H1 (cell line): ENCODE measurements at regions not wholly inside any gene's neighbourhood (a gene's known extent, or its start where the extent isn't known, plus 50 kb on each side); places are given as distances from the start of the nearest gene placed in this dataset.

ENCODE experiments used
- CTCF ChIA-PET: fragments of 300-600 bp; sonication (Branson Sonifier 250); formaldehyde crosslinking; loops from one replicate; lab custom pipeline; 2021; ENCODE audit not compliant: partially characterized antibody; lab: Charles Lee
- POLR2A ChIA-PET: fragments of 300-600 bp; sonication (Branson Sonifier 250); formaldehyde crosslinking; loops from one replicate; lab custom pipeline; 2021; ENCODE audit warnings: inconsistent platforms; ENCODE audit not compliant: partially characterized antibody; lab: Charles Lee
- DNase-seq, 2 experiments: peaks; one replicate each; pipeline versions ENCODE4 v3.0.0 to v3.0.0-alpha.2; 2010 to 2022; ENCODE audit warnings: low spot score in 2 of 2, low read depth in 1 of 2, mixed read lengths in 1 of 2
- FAIRE-seq: peaks from 2 replicates; lab custom pipeline; 2011; peaks lifted over from hg19 to GRCh38; lab: Jason Lieb, UNC
- H2AFZ ChIP-seq: 2 replicates; pipeline ENCODE4 v1.8.1; 2012; ENCODE audit warnings: low read length, inconsistent platforms
- H2AK5ac ChIP-seq: 2 replicates; pipeline ENCODE4 v1.6.1; 2013; ENCODE audit warnings: low read depth, low read length
- H2BK120ac ChIP-seq: replicated peaks from 2 replicates; pipeline ENCODE3; 2013; ENCODE audit warnings: low read depth, low read length, inconsistent platforms
- H2BK12ac ChIP-seq: 2 replicates; pipeline ENCODE4 v1.6.1; 2013; ENCODE audit warnings: low read depth, low read length
- H2BK15ac ChIP-seq: 2 replicates; pipeline ENCODE4 v1.6.1; 2013; ENCODE audit warnings: low read length
- H2BK20ac ChIP-seq: 2 replicates; pipeline ENCODE4 v1.6.1; 2013; ENCODE audit warnings: low read length
- H2BK5ac ChIP-seq: 2 replicates; pipeline ENCODE4 v1.6.1; 2013; ENCODE audit warnings: low read depth, low read length
- H3K14ac ChIP-seq: 2 replicates; pipeline ENCODE4 v1.6.1; 2013; ENCODE audit warnings: inconsistent platforms; ENCODE audit not compliant: insufficient read length
- H3K18ac ChIP-seq: 2 replicates; pipeline ENCODE4 v1.6.1; 2013; ENCODE audit warnings: low read length; ENCODE audit errors: extremely low read depth
- H3K23ac ChIP-seq: 2 replicates; pipeline ENCODE4 v1.6.1; 2013; ENCODE audit warnings: inconsistent platforms; ENCODE audit not compliant: insufficient read length
- H3K23me2 ChIP-seq: 2 replicates; pipeline ENCODE4 v1.6.1; 2013; ENCODE audit warnings: low read depth, low read length
- H3K27ac ChIP-seq: 2 replicates; pipeline ENCODE4 v1.6.1; 2011; ENCODE audit warnings: low read depth, low read length, inconsistent platforms
- H3K27me3 ChIP-seq, 4 experiments: replicated peaks in 1 of 4; 1 replicate in 1 of 4; 2 replicates in 3 of 4; pipeline versions ENCODE4 v1.6.1 to v1.8.1; 2011 to 2013; ENCODE audit warnings: low read length in 3 of 4, mild to moderate bottlenecking in 3 of 4, inconsistent platforms in 2 of 4, mixed read lengths in 2 of 4, moderate library complexity in 1 of 4; ENCODE audit not compliant: control insufficient read depth in 3 of 4, insufficient read depth in 3 of 4; ENCODE audit errors: extremely low read depth in 1 of 4
- H3K36me3 ChIP-seq, 4 experiments: 2 replicates each; pipeline versions ENCODE4 v1.6.1 to v1.8.1; 2011 to 2013; ENCODE audit warnings: mild to moderate bottlenecking in 4 of 4, low read length in 3 of 4, moderate library complexity in 2 of 4, control low read depth in 1 of 4, inconsistent platforms in 1 of 4; ENCODE audit not compliant: insufficient read depth in 4 of 4, control insufficient read depth in 2 of 4
- H3K4ac ChIP-seq: replicated peaks from 2 replicates; pipeline ENCODE3; 2013; ENCODE audit warnings: low read length, low read depth, mixed read lengths, inconsistent platforms; ENCODE audit not compliant: insufficient read length
- H3K4me1 ChIP-seq, 4 experiments: replicated peaks in 1 of 4; 1 replicate in 1 of 4; 2 replicates in 3 of 4; pipeline versions ENCODE4 v1.6.1 to v1.8.1; 2011 to 2013; ENCODE audit warnings: low read length in 3 of 4, inconsistent platforms in 2 of 4, mixed read lengths in 1 of 4; ENCODE audit not compliant: insufficient read depth in 4 of 4, control insufficient read depth in 3 of 4
- H3K4me2 ChIP-seq, 2 experiments: 2 replicates each; pipeline versions ENCODE4 v1.6.1 to v1.8.1; 2011 to 2013; ENCODE audit warnings: low read depth in 2 of 2, low read length in 2 of 2, control low read depth in 1 of 2, inconsistent platforms in 1 of 2, mild to moderate bottlenecking in 1 of 2; ENCODE audit not compliant: insufficient read depth in 1 of 2
- H3K4me3 ChIP-seq, 4 experiments: fragments of 200-600, 300-600 bp in 1 of 4; sonication (generic), shearing (Covaris generic), sonication (Bioruptor Twin) in 1 of 4; 2 replicates each; pipeline versions ENCODE4 v1.5.1 to v1.8.1; 2011 to 2016; ENCODE audit warnings: low read length in 4 of 4, low read depth in 3 of 4, control low read depth in 2 of 4, inconsistent platforms in 2 of 4, mild to moderate bottlenecking in 2 of 4, mixed read lengths in 1 of 4, moderate library complexity in 1 of 4; ENCODE audit not compliant: insufficient read depth in 2 of 4; ENCODE audit errors: extremely low read depth in 1 of 4
- H3K56ac ChIP-seq: replicated peaks from 2 replicates; pipeline ENCODE3; 2013; ENCODE audit warnings: low read depth, mild to moderate bottlenecking, mixed read lengths, low read length, inconsistent platforms; ENCODE audit not compliant: insufficient read length
- H3K79me1 ChIP-seq: 2 replicates; pipeline ENCODE4 v1.6.1; 2013; ENCODE audit warnings: low read depth, low read length, control low read depth
- H3K79me2 ChIP-seq, 2 experiments: 2 replicates each; pipeline versions ENCODE4 v1.6.1 to v1.8.1; 2012 to 2013; ENCODE audit warnings: low read length in 2 of 2, mild to moderate bottlenecking in 2 of 2, inconsistent platforms in 1 of 2; ENCODE audit not compliant: insufficient read depth in 2 of 2, control insufficient read depth in 1 of 2
- H3K9ac ChIP-seq, 4 experiments: replicated peaks in 1 of 4; 1 replicate in 1 of 4; 2 replicates in 3 of 4; pipeline versions ENCODE4 v1.6.1 to v1.8.1; 2011 to 2013; ENCODE audit warnings: low read depth in 3 of 4, low read length in 3 of 4, control low read depth in 2 of 4, mild to moderate bottlenecking in 2 of 4, moderate library complexity in 2 of 4, inconsistent platforms in 1 of 4; ENCODE audit errors: extremely low read depth in 1 of 4
- H3K9me3 ChIP-seq, 2 experiments: 2 replicates each; pipeline versions ENCODE4 v1.6.1 to v1.8.1; 2012 to 2013; ENCODE audit warnings: mild to moderate bottlenecking in 2 of 2, moderate library complexity in 2 of 2, control low read depth in 1 of 2, inconsistent platforms in 1 of 2, low read depth in 1 of 2, low read length in 1 of 2, mixed read lengths in 1 of 2; ENCODE audit not compliant: insufficient read depth in 2 of 2
- H4K20me1 ChIP-seq, 2 experiments: replicated peaks in 1 of 2; 2 replicates each; pipeline versions ENCODE3 to v1.8.1; 2011 to 2013; ENCODE audit warnings: inconsistent platforms in 2 of 2, low read length in 2 of 2, mild to moderate bottlenecking in 1 of 2; ENCODE audit not compliant: insufficient read depth in 2 of 2, control insufficient read depth in 1 of 2
- H4K5ac ChIP-seq: 2 replicates; pipeline ENCODE4 v1.6.1; 2013; ENCODE audit warnings: low read length, low read depth, mixed read lengths, inconsistent platforms; ENCODE audit not compliant: insufficient read length
- H4K8ac ChIP-seq: 2 replicates; pipeline ENCODE4 v1.8.0; 2013; ENCODE audit warnings: mild to moderate bottlenecking, moderate library complexity, low read length, inconsistent platforms; ENCODE audit not compliant: insufficient read depth; ENCODE audit errors: extremely low read depth
- H4K91ac ChIP-seq: replicated peaks from 2 replicates; pipeline ENCODE3; 2013; ENCODE audit warnings: low read length, mixed read lengths, inconsistent platforms; ENCODE audit not compliant: insufficient read length
- CEBPB ChIP-seq: IDR thresholded peaks from 2 replicates; pipeline ENCODE4 v1.6.1; 2012; ENCODE audit warnings: low read depth, low read length
- RNF2 ChIP-seq: fragments of 200-900, 300-1000 bp; sonication (generic); IDR thresholded peaks from 2 replicates; pipeline ENCODE4 v1.7.1; 2016; ENCODE audit warnings: borderline replicate concordance, low read depth, mild to moderate bottlenecking, antibody characterized with exemption, low read length; ENCODE audit not compliant: poor library complexity, severe bottlenecking; ENCODE audit errors: missing control alignments
- TAF1 ChIP-seq: IDR thresholded peaks from 2 replicates; pipeline ENCODE4 v1.6.1; 2011; ENCODE audit warnings: mild to moderate bottlenecking, low read depth, low read length
- WGBS, 2 experiments: shearing (Covaris generic) in 1 of 2; methylation state at CpG; one replicate each; pipeline versions ENCODE4 v1.1.6 to v1.1.7; 2013 to 2015; ENCODE audit warnings: low lambda C conversion rate in 2 of 2, mixed read lengths in 2 of 2, inconsistent platforms in 1 of 2, low coverage in 1 of 2, missing lambda C conversion rate in 1 of 2; ENCODE audit not compliant: insufficient replicate concordance in 2 of 2, insufficient coverage in 1 of 2, insufficient read length in 1 of 2; ENCODE audit errors: extremely low coverage in 1 of 2, missing lambda C conversion rate in 1 of 2; 5-methylcytosine and 5-hydroxymethylcytosine counted together

GRCh38 chr22:34135749-34136148 is 215.5 kb upstream of the LARGE1 start:
- Histone ChIP-seq H4K5ac (no peak overlapping the region), H2BK5ac (no peak overlapping the region), H2BK120ac (no peak overlapping the region), H3K4ac (no peak overlapping the region), H3K4me1 (no peaks in the 10 kb centered on the region), H4K20me1 (no peaks in the 10 kb centered on the region), H3K79me2 (no peaks in the 10 kb centered on the region), H3K4me2 (no peak overlapping the region), H3K23ac (no peak overlapping the region), H3K9me3 (no peaks in the 10 kb centered on the region), H3K4me3 (no peak overlapping the region), H3K18ac (no peak overlapping the region), H2BK20ac (no peak overlapping the region), H3K56ac (no peak overlapping the region), H3K27me3 (no peaks in the 10 kb centered on the region), H3K14ac (no peak overlapping the region), H2BK15ac (no peak overlapping the region), H3K9ac (no peak overlapping the region), H3K23me2 (no peaks in the 10 kb centered on the region), H2AFZ (no peak overlapping the region), H3K36me3 (no peaks in the 10 kb centered on the region), H4K8ac (no peak overlapping the region), H4K91ac (no peak overlapping the region), H3K27ac (no peak overlapping the region), H2BK12ac (no peak overlapping the region), H2AK5ac (no peak overlapping the region), H3K79me1 (no peaks in the 10 kb centered on the region)
- WGBS, 2 experiments: 93% methylated on average over 7 of the region's 7 CpGs; no CpG with 5 or more reads in 1 of the 2 experiments
- no peak for DNase-seq
- CTCF ChIA-PET: no interaction called here
- TF ChIP-seq CEBPB: peak; percentile 89
- no peak for TF ChIP-seq RNF2
- TF ChIP-seq TAF1: no peak
- FAIRE-seq: no peak
- POLR2A ChIA-PET: no interaction called here
